Naive thymus-derived CD4-positive, alpha-beta T cell (primary cell): ENCODE measurements at regions not wholly inside any gene's neighbourhood (a gene's known extent, or its start where the extent isn't known, plus 50 kb on each side); places are given as distances from the start of the nearest gene placed in this dataset.

Experiments used
- ATAC-seq: fragments of 150-1000 bp; cut with Tn5 transposase; 2 replicates; pipeline ENCODE4 v1.10.0; 2021; ENCODE audit warnings: mild to moderate bottlenecking, moderate library complexity
- CTCF ChIA-PET: fragments of 350-600 bp; sonication (Branson Sonifier 250); formaldehyde crosslinking; loops from one replicate; lab custom pipeline; 2021; ENCODE audit warnings: antibody characterized with exemption; lab: Charles Lee
- POLR2A ChIA-PET: fragments of 350-600 bp; sonication (Branson Sonifier 250); formaldehyde crosslinking; loops from one replicate; lab custom pipeline; 2021; ENCODE audit warnings: antibody characterized with exemption, inconsistent platforms; lab: Charles Lee
- DNase-seq, 9 donors: peaks; one replicate each; pipeline versions ENCODE4 v3.0.0 to v3.0.0-alpha.2; 2020 to 2022; ENCODE audit warnings: mixed read lengths in 1 of 9
- H3K27ac ChIP-seq: one replicate; pipeline ENCODE4 v1.7.0; 2013; ENCODE audit warnings: mild to moderate bottlenecking, low read depth, low read length, moderate library complexity
- H3K27me3 ChIP-seq, 2 donors: one replicate each; pipeline ENCODE4 v1.7.0; 2013; ENCODE audit warnings: low read length in 2 of 2, mild to moderate bottlenecking in 2 of 2, moderate library complexity in 2 of 2; ENCODE audit not compliant: control insufficient read depth in 2 of 2, insufficient read depth in 2 of 2
- H3K36me3 ChIP-seq, 3 experiments: 1 replicate in 2 of 3; 2 replicates in 1 of 3; pipeline ENCODE4 v1.7.0; 2013; ENCODE audit warnings: low read length in 3 of 3, mild to moderate bottlenecking in 3 of 3, moderate library complexity in 1 of 3; ENCODE audit not compliant: insufficient read depth in 3 of 3, control insufficient read depth in 2 of 3
- H3K4me1 ChIP-seq, 2 donors: one replicate each; pipeline ENCODE4 v1.7.0; 2013; ENCODE audit warnings: low read length in 2 of 2, mild to moderate bottlenecking in 2 of 2, moderate library complexity in 1 of 2; ENCODE audit not compliant: control insufficient read depth in 2 of 2, insufficient read depth in 2 of 2
- H3K4me3 ChIP-seq: 2 replicates; pipeline ENCODE4 v1.7.0; 2013; ENCODE audit warnings: mild to moderate bottlenecking, low read length
- H3K9me3 ChIP-seq, 3 experiments: 1 replicate in 2 of 3; 2 replicates in 1 of 3; pipeline ENCODE4 v1.7.0; 2013; ENCODE audit warnings: low read length in 3 of 3; ENCODE audit not compliant: control insufficient read depth in 2 of 3
- H3K27ac Mint-ChIP-seq, 9 donors: one replicate each; pipeline ENCODE4 v1.8.0; 2020 to 2022; ENCODE audit warnings: mixed read lengths in 9 of 9, mild to moderate bottlenecking in 8 of 9, moderate library complexity in 5 of 9, inconsistent platforms in 2 of 9
- H3K27me3 Mint-ChIP-seq, 5 donors: one replicate each; pipeline ENCODE4 v1.8.0; 2021 to 2022; ENCODE audit warnings: mixed read lengths in 5 of 5, mild to moderate bottlenecking in 1 of 5
- H3K36me3 Mint-ChIP-seq, 5 donors: one replicate each; pipeline ENCODE4 v1.8.0; 2020 to 2022; ENCODE audit warnings: mixed read lengths in 5 of 5, mild to moderate bottlenecking in 3 of 5, inconsistent platforms in 1 of 5
- H3K4me1 Mint-ChIP-seq, 7 donors: one replicate each; pipeline ENCODE4 v1.8.0; 2020 to 2022; ENCODE audit warnings: mixed read lengths in 7 of 7, mild to moderate bottlenecking in 3 of 7, inconsistent platforms in 1 of 7
- H3K4me3 Mint-ChIP-seq, 10 donors: one replicate each; pipeline ENCODE4 v1.8.0; 2020 to 2022; ENCODE audit warnings: mild to moderate bottlenecking in 10 of 10, mixed read lengths in 10 of 10, moderate library complexity in 6 of 10, inconsistent platforms in 2 of 10
- H3K9me3 Mint-ChIP-seq, 11 donors: one replicate each; pipeline ENCODE4 v1.8.0; 2020 to 2022; ENCODE audit warnings: mixed read lengths in 11 of 11, mild to moderate bottlenecking in 4 of 11, inconsistent platforms in 1 of 11, moderate library complexity in 1 of 11
- intact Hi-C, 2 donors: fragments of 100-400 bp; cut with micrococcal nuclease; formaldehyde crosslinking; loops; one replicate each; pipeline ENCODE4 v1.15.1; 2023

DNA sequence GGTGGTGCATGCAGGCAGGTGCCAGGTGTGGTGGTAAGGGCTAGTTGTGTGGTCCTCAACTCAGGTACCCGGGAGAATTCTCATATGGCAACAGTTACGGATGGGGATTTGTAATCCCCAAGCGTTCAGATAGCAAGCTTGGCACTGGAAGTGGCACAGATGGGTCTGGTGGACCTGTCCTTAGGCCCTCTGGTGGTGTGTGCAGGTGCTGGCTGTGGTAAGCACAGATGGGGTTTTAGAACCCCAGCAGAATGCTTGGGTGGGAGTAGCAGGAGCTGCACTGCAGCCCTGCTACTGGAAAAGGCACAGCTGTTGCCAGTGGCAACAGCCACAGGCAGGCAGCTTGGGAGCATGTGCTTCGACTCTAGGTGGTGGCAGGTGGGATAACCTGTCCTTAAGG lies 948.2 kb upstream of the FAM98A start:
- Histone ChIP-seq H3K4me1 (no peaks in the 10 kb centered on the region), H3K4me3 (no peak overlapping the region), H3K9me3 (peaks cover 0 to 4% (median 0%) of the 10 kb centered on the region in 3 experiments), H3K36me3 (no peaks in the 10 kb centered on the region), H3K27ac (no peak overlapping the region), H3K27me3 (no peaks in the 10 kb centered on the region)
- Mint-ChIP-seq H3K9me3 (peaks cover 0 to 33% (median 10%) of the 10 kb centered on the region in 11 donors), H3K27me3 (no peaks in the 10 kb centered on the region), H3K4me3 (no peak overlapping the region), H3K4me1 (no peaks in the 10 kb centered on the region), H3K27ac (no peak overlapping the region), H3K36me3 (no peaks in the 10 kb centered on the region)
- DNase-seq (no peak), ATAC-seq (no peak)
- intact Hi-C loops, result no loop called here
- ChIA-PET CTCF (no interaction called here), POLR2A (no interaction called here)

GRCh38 chr2:34545486-34546136 lies 946.5 kb upstream of the FAM98A start:
- H3K9me3 Mint-ChIP-seq, result peaks cover 5 to 38% (median 14%) of the 10 kb centered on the region in 11 donors
- H3K27me3 Mint-ChIP-seq, result no peaks in the 10 kb centered on the region
- H3K27me3 ChIP-seq, result no peaks in the 10 kb centered on the region
- H3K4me1 Mint-ChIP-seq, result no peaks in the 10 kb centered on the region
- CTCF ChIA-PET, result no interaction called here
- no peak overlapping the region for H3K4me3 Mint-ChIP-seq
- no peaks in the 10 kb centered on the region for H3K36me3 Mint-ChIP-seq
- H3K4me1 ChIP-seq, result no peaks in the 10 kb centered on the region
- peaks cover 0 to 4% (median 0%) of the 10 kb centered on the region in 3 experiments for H3K9me3 ChIP-seq
- H3K27ac Mint-ChIP-seq, result no peak overlapping the region
- intact Hi-C loops, result no loop called here
- no peaks in the 10 kb centered on the region for H3K36me3 ChIP-seq
- POLR2A ChIA-PET, result no interaction called here
- H3K4me3 ChIP-seq, result no peak overlapping the region
- ATAC-seq, result no peak
- DNase-seq, result no peak
- H3K27ac ChIP-seq, result no peak overlapping the region

DNA sequence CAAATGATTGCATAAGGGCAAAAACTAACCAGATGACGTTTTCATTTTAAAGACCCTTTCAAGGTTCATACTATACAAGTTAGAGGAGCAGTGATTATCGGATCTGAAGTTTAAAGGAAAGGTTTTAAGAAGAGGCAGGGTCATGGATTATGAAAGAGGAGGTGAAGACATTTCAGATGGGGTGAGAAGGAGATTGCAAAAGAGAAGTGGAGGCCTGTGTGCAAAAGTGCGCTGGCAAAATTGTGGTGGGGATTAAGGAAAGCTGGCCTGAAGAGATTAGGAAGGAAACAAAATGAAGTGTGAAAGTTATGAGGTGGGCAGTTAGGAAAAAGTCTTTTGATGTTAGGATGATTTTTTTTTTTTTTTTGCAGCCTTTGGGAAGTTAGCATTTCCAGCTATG lies 935.7 kb upstream of the FAM98A start:
- no peak overlapping the region for H3K27ac ChIP-seq
- peaks cover 0 to 24% (median 6%) of the 10 kb centered on the region in 11 donors for H3K9me3 Mint-ChIP-seq
- ChIA-PET POLR2A (no interaction called here), CTCF (no interaction called here)
- H3K9me3 ChIP-seq, result no peaks in the 10 kb centered on the region
- no peak for ATAC-seq
- no peaks in the 10 kb centered on the region for H3K27me3 Mint-ChIP-seq
- DNase-seq, result no peak
- no peaks in the 10 kb centered on the region for H3K27me3 ChIP-seq
- intact Hi-C loops, result no loop called here
- no peaks in the 10 kb centered on the region for H3K4me1 ChIP-seq
- H3K27ac Mint-ChIP-seq, result no peak overlapping the region
- H3K4me3 ChIP-seq, result no peak overlapping the region
- no peaks in the 10 kb centered on the region for H3K36me3 Mint-ChIP-seq
- no peak overlapping the region for H3K4me3 Mint-ChIP-seq
- H3K4me1 Mint-ChIP-seq, result no peaks in the 10 kb centered on the region
- no peaks in the 10 kb centered on the region for H3K36me3 ChIP-seq

- ChIA-PET POLR2A (no interaction called here), CTCF (no interaction called here)
- H3K4me1 ChIP-seq, result no peaks in the 10 kb centered on the region
- peaks cover 0 to 22% (median 5%) of the 10 kb centered on the region in 11 donors for H3K9me3 Mint-ChIP-seq
- DNase-seq (no peak), ATAC-seq (no peak)
- H3K27ac ChIP-seq, result no peak overlapping the region
- intact Hi-C loops, result no loop called here
- H3K27me3 Mint-ChIP-seq, result no peaks in the 10 kb centered on the region
- no peaks in the 10 kb centered on the region for H3K27me3 ChIP-seq
- no peak overlapping the region for H3K4me3 Mint-ChIP-seq
- no peaks in the 10 kb centered on the region for H3K36me3 Mint-ChIP-seq
- no peaks in the 10 kb centered on the region for H3K9me3 ChIP-seq
- H3K4me3 ChIP-seq, result no peak overlapping the region
- no peaks in the 10 kb centered on the region for H3K4me1 Mint-ChIP-seq
- H3K36me3 ChIP-seq, result no peaks in the 10 kb centered on the region
- no peak overlapping the region for H3K27ac Mint-ChIP-seq
Measured at GRCh38 chr2:34534341-34534740, 935.2 kb upstream of the FAM98A start.

- H3K27me3 ChIP-seq, result no peaks in the 10 kb centered on the region
- Mint-ChIP-seq H3K4me1 (no peaks in the 10 kb centered on the region), H3K27ac (no peak overlapping the region), H3K27me3 (no peaks in the 10 kb centered on the region), H3K36me3 (no peaks in the 10 kb centered on the region), H3K4me3 (no peak overlapping the region), H3K9me3 (peaks cover 0 to 16% (median 3%) of the 10 kb centered on the region in 11 donors)
- H3K4me1 ChIP-seq, result no peaks in the 10 kb centered on the region
- H3K27ac ChIP-seq, result no peak overlapping the region
- no peaks in the 10 kb centered on the region for H3K36me3 ChIP-seq
- no peak for DNase-seq
- no peaks in the 10 kb centered on the region for H3K9me3 ChIP-seq
- no peak overlapping the region for H3K4me3 ChIP-seq
- no peak for ATAC-seq
- CTCF ChIA-PET, result no interaction called here
- POLR2A ChIA-PET, result no interaction called here
- intact Hi-C loops, result no loop called here
Measured at GRCh38 chr2:34533585-34534183, 934.6 kb upstream of the FAM98A start.

GRCh38 chr2:34529965-34530364 lies 930.9 kb upstream of the FAM98A start:
- ATAC-seq (no peak), DNase-seq (no peak)
- no peaks in the 10 kb centered on the region for H3K36me3 ChIP-seq
- H3K27ac ChIP-seq, result no peak overlapping the region
- POLR2A ChIA-PET, result no interaction called here
- H3K4me1 Mint-ChIP-seq, result no peaks in the 10 kb centered on the region
- intact Hi-C loops, result no loop called here
- no peak overlapping the region for H3K27ac Mint-ChIP-seq
- no peaks in the 10 kb centered on the region for H3K27me3 ChIP-seq
- H3K36me3 Mint-ChIP-seq, result no peaks in the 10 kb centered on the region
- H3K4me3 Mint-ChIP-seq, result no peak overlapping the region
- no peaks in the 10 kb centered on the region for H3K4me1 ChIP-seq
- no peak overlapping the region for H3K4me3 ChIP-seq
- CTCF ChIA-PET, result no interaction called here
- peaks cover 0 to 15% (median 2%) of the 10 kb centered on the region in 11 donors for H3K9me3 Mint-ChIP-seq
- H3K27me3 Mint-ChIP-seq, result no peaks in the 10 kb centered on the region
- no peaks in the 10 kb centered on the region for H3K9me3 ChIP-seq

- H3K36me3 ChIP-seq, result no peaks in the 10 kb centered on the region
- H3K4me1 ChIP-seq, result no peaks in the 10 kb centered on the region
- Mint-ChIP-seq H3K4me3 (no peak overlapping the region), H3K36me3 (no peaks in the 10 kb centered on the region), H3K4me1 (no peaks in the 10 kb centered on the region), H3K27me3 (no peaks in the 10 kb centered on the region), H3K27ac (no peak overlapping the region), H3K9me3 (peaks cover 0 to 18% (median 2%) of the 10 kb centered on the region in 11 donors)
- H3K27ac ChIP-seq, result no peak overlapping the region
- no peak for DNase-seq
- POLR2A ChIA-PET, result no interaction called here
- no peak overlapping the region for H3K4me3 ChIP-seq
- no peaks in the 10 kb centered on the region for H3K9me3 ChIP-seq
- CTCF ChIA-PET, result no interaction called here
- no peaks in the 10 kb centered on the region for H3K27me3 ChIP-seq
- intact Hi-C loops, result no loop called here
- no peak for ATAC-seq
Measured at GRCh38 chr2:34523958-34524514, 924.9 kb upstream of the FAM98A start.
